ENCODE measurements at regions not wholly inside any gene's neighbourhood (a gene's known extent, or its start where the extent isn't known, plus 50 kb on each side); places are given as distances from the start of the nearest gene placed in this dataset.

DNA sequence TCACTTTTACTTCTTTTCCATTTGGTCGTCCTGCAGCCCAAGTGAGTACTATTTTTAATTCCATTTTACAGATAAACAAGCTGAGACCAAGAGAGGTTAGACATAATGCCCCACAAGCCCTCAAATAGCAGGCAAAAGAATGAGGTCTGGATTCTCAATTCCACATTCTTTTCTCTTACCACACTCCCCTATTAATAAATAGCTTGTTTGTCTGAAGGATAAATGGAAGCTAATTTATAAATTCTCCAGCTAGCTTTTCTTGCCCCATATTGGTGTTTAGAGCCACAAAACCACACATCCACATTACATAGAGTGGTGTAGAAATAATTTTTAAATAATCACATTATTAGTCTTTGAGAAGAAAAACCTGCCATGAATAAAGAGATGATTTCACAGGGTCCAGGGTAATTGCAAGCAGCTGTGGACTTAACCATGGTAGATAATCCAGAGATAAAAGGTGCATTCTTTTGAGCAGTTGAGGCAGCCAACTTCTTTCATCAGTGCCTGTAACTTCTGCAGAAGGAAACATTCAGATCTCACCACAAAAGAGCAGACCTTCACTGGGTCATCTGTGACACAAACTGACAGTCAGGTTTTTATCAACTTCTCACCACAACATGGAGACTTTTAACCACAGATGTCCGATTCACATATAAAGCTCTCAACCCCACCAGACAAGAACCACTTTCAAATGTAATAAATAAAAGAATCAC lies 313.4 kb upstream of the STT3B start:
- TF ChIP-seq, protein P1, sequence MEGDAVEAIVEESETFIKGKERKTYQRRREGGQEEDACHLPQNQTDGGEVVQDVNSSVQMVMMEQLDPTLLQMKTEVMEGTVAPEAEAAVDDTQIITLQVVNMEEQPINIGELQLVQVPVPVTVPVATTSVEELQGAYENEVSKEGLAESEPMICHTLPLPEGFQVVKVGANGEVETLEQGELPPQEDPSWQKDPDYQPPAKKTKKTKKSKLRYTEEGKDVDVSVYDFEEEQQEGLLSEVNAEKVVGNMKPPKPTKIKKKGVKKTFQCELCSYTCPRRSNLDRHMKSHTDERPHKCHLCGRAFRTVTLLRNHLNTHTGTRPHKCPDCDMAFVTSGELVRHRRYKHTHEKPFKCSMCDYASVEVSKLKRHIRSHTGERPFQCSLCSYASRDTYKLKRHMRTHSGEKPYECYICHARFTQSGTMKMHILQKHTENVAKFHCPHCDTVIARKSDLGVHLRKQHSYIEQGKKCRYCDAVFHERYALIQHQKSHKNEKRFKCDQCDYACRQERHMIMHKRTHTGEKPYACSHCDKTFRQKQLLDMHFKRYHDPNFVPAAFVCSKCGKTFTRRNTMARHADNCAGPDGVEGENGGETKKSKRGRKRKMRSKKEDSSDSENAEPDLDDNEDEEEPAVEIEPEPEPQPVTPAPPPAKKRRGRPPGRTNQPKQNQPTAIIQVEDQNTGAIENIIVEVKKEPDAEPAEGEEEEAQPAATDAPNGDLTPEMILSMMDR (IDR thresholded peaks at IDR 0.05; ENCODE audit: low read length): no peak
- no peak for TF ChIP-seq EZH2 (IDR thresholded peaks at IDR 0.05; ENCODE audit: borderline replicate concordance, low read length)
